DND-41 (cell line): ENCODE measurements at regions not wholly inside any gene's neighbourhood (a gene's known extent, or its start where the extent isn't known, plus 50 kb on each side); places are given as distances from the start of the nearest gene placed in this dataset.

Experiments
- EZH2 ChIP-seq: IDR thresholded peaks from 3 replicates; pipeline ENCODE4 v1.6.1; 2012; ENCODE audit warnings: borderline replicate concordance, low read depth, mild to moderate bottlenecking, moderate library complexity, low read length, inconsistent platforms; ENCODE audit not compliant: severe bottlenecking
- TF ChIP-seq, protein P1 (sequence below): IDR thresholded peaks from 2 replicates; pipeline ENCODE4 v1.5.1; 2012; ENCODE audit warnings: borderline replicate concordance, low read length, moderate library complexity, mild to moderate bottlenecking; ENCODE audit not compliant: poor library complexity, severe bottlenecking; ENCODE audit errors: extremely low read depth

DNA sequence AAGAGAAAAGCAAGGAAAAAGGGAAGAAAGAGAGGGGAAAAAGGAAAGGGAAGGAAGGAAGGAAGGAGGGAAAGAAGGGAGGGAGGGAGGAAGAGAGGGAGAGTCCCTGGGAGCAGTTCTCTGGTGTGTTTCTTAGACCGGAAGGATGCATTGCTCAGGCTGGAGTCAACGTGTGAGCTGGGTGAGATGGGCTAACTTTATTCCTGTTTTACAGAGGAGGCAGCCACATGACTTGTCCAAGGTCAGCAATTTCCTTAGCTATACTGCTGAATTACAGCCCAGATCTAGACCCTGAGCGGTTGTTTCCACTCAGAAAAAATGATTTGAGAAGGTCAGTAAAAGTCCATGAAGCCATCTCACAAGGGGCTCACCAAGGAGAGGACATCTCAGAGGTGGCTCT, 86.6 kb upstream of the APCDD1 start:
- TF ChIP-seq, protein P1, sequence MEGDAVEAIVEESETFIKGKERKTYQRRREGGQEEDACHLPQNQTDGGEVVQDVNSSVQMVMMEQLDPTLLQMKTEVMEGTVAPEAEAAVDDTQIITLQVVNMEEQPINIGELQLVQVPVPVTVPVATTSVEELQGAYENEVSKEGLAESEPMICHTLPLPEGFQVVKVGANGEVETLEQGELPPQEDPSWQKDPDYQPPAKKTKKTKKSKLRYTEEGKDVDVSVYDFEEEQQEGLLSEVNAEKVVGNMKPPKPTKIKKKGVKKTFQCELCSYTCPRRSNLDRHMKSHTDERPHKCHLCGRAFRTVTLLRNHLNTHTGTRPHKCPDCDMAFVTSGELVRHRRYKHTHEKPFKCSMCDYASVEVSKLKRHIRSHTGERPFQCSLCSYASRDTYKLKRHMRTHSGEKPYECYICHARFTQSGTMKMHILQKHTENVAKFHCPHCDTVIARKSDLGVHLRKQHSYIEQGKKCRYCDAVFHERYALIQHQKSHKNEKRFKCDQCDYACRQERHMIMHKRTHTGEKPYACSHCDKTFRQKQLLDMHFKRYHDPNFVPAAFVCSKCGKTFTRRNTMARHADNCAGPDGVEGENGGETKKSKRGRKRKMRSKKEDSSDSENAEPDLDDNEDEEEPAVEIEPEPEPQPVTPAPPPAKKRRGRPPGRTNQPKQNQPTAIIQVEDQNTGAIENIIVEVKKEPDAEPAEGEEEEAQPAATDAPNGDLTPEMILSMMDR, result no peak
- TF ChIP-seq EZH2, result no peak
